ENCODE measurements at regions not wholly inside any gene's neighbourhood (a gene's known extent, or its start where the extent isn't known, plus 50 kb on each side); places are given as distances from the start of the nearest gene placed in this dataset.

DNA sequence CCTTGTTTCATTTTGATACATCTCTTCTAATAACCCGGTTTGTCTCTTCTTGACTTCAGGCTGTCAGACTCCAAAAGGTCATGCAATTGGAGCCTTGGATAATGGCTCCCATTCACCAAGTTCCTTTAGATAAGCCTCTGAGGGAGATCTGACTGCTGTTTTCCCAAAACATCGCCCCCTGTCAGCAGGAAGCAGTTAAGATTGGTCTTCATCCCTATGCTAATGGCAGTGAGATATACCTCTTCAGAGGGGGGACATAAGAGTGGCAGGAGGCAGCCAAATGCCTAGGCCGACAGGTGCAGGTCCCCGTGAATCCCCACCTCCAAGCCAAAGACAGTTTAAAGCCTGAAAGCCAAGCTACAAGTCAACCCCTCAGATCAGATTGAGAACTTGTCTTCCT is 144.6 kb downstream of the WDR11 start:
- TF ChIP-seq, protein P1, sequence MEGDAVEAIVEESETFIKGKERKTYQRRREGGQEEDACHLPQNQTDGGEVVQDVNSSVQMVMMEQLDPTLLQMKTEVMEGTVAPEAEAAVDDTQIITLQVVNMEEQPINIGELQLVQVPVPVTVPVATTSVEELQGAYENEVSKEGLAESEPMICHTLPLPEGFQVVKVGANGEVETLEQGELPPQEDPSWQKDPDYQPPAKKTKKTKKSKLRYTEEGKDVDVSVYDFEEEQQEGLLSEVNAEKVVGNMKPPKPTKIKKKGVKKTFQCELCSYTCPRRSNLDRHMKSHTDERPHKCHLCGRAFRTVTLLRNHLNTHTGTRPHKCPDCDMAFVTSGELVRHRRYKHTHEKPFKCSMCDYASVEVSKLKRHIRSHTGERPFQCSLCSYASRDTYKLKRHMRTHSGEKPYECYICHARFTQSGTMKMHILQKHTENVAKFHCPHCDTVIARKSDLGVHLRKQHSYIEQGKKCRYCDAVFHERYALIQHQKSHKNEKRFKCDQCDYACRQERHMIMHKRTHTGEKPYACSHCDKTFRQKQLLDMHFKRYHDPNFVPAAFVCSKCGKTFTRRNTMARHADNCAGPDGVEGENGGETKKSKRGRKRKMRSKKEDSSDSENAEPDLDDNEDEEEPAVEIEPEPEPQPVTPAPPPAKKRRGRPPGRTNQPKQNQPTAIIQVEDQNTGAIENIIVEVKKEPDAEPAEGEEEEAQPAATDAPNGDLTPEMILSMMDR (IDR thresholded peaks at IDR 0.05; ENCODE audit: poor library complexity): no peak
- TF ChIP-seq EZH2 (IDR thresholded peaks at IDR 0.05; ENCODE audit: borderline replicate concordance): no peak
- TF ChIP-seq EZH2phosphoT487 (IDR thresholded peaks at IDR 0.05; ENCODE audit: low read depth, severe bottlenecking, unreplicated experiment): no peak
